ENCODE measurements at regions not wholly inside any gene's neighbourhood (a gene's known extent, or its start where the extent isn't known, plus 50 kb on each side); places are given as distances from the start of the nearest gene placed in this dataset.

GRCh38 chr16:5730783-5731182 is 633.2 kb upstream of the EEF2KMT start:
- no peak overlapping the region for H2BK120ac ChIP-seq (ENCODE audit: low read depth, low read length)
- H3K9me3 ChIP-seq (ENCODE audit: control insufficient read depth, insufficient read depth, low read length) = peaks cover 31% of the 10 kb centered on the region
- H2BK15ac ChIP-seq (ENCODE audit: low read depth, low read length) = no peak overlapping the region
- no peak overlapping the region for H2AFZ ChIP-seq (replicated peaks; ENCODE audit: low read length, poor library complexity)
- no peak overlapping the region for H3K4me3 ChIP-seq (ENCODE audit: insufficient read depth, low read depth, low read length)
- H3K4me1 ChIP-seq (ENCODE audit: control insufficient read depth, insufficient read depth, low read length) = no peaks in the 10 kb centered on the region
- H3K79me1 ChIP-seq (ENCODE audit: low read depth in 1 of 2, low read length in 2 of 2) = no peaks in the 10 kb centered on the region
- no peak overlapping the region for H3K9ac ChIP-seq (ENCODE audit: low read depth, low read length)
- H2AK9ac ChIP-seq (replicated peaks; ENCODE audit: low read depth, low read length, poor library complexity) = no peak overlapping the region
- H3K36me3 ChIP-seq (ENCODE audit: control insufficient read depth, insufficient read depth, low read length) = no peaks in the 10 kb centered on the region
- DNase-seq = no peak
- ChIA-PET POLR2A (ENCODE audit: unreplicated experiment) (no interaction called here), CTCF (no interaction called here)
- H3K18ac ChIP-seq (ENCODE audit: low read depth, low read length) = no peak overlapping the region
- no peak for ATAC-seq (ENCODE audit: low read depth)
- H3K4me2 ChIP-seq (ENCODE audit: low read depth, low read length) = no peak overlapping the region
- no peak overlapping the region for H3K27ac ChIP-seq (ENCODE audit: insufficient read depth, low read length)
- no peak overlapping the region for H3K4ac ChIP-seq (ENCODE audit: low read depth, low read length)
- H2BK20ac ChIP-seq (ENCODE audit: low read depth, low read length) = no peak overlapping the region
- no peak overlapping the region for H3K14ac ChIP-seq (replicated peaks; ENCODE audit: low read depth, low read length)
- H3K27me3 ChIP-seq (ENCODE audit: control insufficient read depth, insufficient read depth, low read length) = no peaks in the 10 kb centered on the region
- H4K8ac ChIP-seq (ENCODE audit: low read depth in 2 of 2, low read length in 2 of 2) = no peak overlapping the region
- no peak overlapping the region for H3K56ac ChIP-seq (ENCODE audit: extremely low read depth, insufficient read depth, low read length)
- no peak overlapping the region for H2BK5ac ChIP-seq (ENCODE audit: low read depth, low read length, poor library complexity, severe bottlenecking)
- dilution Hi-C loops (cut with HindIII; ENCODE audit: low sequenced_read_pairs, unreplicated experiment) = no loop called here
- H4K5ac ChIP-seq (ENCODE audit: low read depth, low read length) = no peak overlapping the region
- H3K9me1 ChIP-seq (ENCODE audit: insufficient read depth, low read length) = no peaks in the 10 kb centered on the region
- no peak overlapping the region for H4K91ac ChIP-seq (ENCODE audit: insufficient read depth, low read depth, low read length)
- intact Hi-C loops (cut with micrococcal nuclease) = no loop called here
- H2AK5ac ChIP-seq (ENCODE audit: low read depth, low read length) = no peak overlapping the region
- TF ChIP-seq MAFK (IDR thresholded peaks at IDR 0.05; ENCODE audit: low read depth, low read length) = no peak
- no peak for TF ChIP-seq NFE2L2 (IDR thresholded peaks at IDR 0.05; ENCODE audit: low read depth, low read length)
- no peak for TF ChIP-seq USF2 (IDR thresholded peaks at IDR 0.05; ENCODE audit: low read depth, low read length)
- TF ChIP-seq ELK1 (IDR thresholded peaks at IDR 0.05; ENCODE audit: borderline replicate concordance, low read depth, low read length) = no peak
- no peak for TF ChIP-seq RFX5 (IDR thresholded peaks at IDR 0.05; ENCODE audit: low read depth, low read length)
- no peak for TF ChIP-seq MXI1 (IDR thresholded peaks at IDR 0.05; ENCODE audit: borderline replicate concordance, low read depth, low read length)
- TF ChIP-seq RAD21 (IDR thresholded peaks at IDR 0.05; ENCODE audit: low read length) = no peak
- no peak for TF ChIP-seq CEBPB (IDR thresholded peaks at IDR 0.05; ENCODE audit: low read depth, low read length)
- TF ChIP-seq FOS (IDR thresholded peaks at IDR 0.05; ENCODE audit: low read depth, low read length) = no peak
- TF ChIP-seq POLR2A (IDR thresholded peaks at IDR 0.05; ENCODE audit: low read depth, low read length) = no peak
- TF ChIP-seq MAZ (IDR thresholded peaks at IDR 0.05; ENCODE audit: borderline replicate concordance, low read depth, low read length) = no peak
- no peak for TF ChIP-seq SMC3 (IDR thresholded peaks at IDR 0.05; ENCODE audit: low read depth, low read length)
- TF ChIP-seq RCOR1 (IDR thresholded peaks at IDR 0.05; ENCODE audit: insufficient replicate concordance, low read length) = no peak
- no peak overlapping the region for H3K23ac ChIP-seq (ENCODE audit: low read depth, low read length)
- in situ Hi-C loops (cut with MboI; ENCODE audit: low sequenced_read_pairs) = no loop called here
- H4K20me1 ChIP-seq (ENCODE audit: insufficient read depth, low read length) = no peaks in the 10 kb centered on the region
- 78% methylated on average over 4 of the region's 4 CpGs; no CpG with 5 or more reads in 1 of the 2 experiments for WGBS, 2 experiments (ENCODE audit: extremely low coverage in 2 of 2, insufficient read length in 1 of 2)
- BruUV-seq (replicated peaks) = no TSS peak
